Transverse colon (tissue), 4 donors: ENCODE measurements at regions not wholly inside any gene's neighbourhood (a gene's known extent, or its start where the extent isn't known, plus 50 kb on each side); places are given as distances from the start of the nearest gene placed in this dataset.

ENCODE experiments used
- DNase-seq: peaks from one replicate; pipeline ENCODE4 v3.0.0-alpha.2; 2019
- H3K27ac ChIP-seq, 4 donors: fragments of 200-600 bp; sonication (generic); 2 replicates each; pipeline ENCODE4 v1.5.1; 2016 to 2018; ENCODE audit warnings: inconsistent platforms in 4 of 4
- H3K27me3 ChIP-seq: fragments of 200-600 bp; sonication (generic); 2 replicates; pipeline ENCODE4 v1.5.1; 2017; ENCODE audit warnings: inconsistent platforms
- H3K36me3 ChIP-seq, 4 donors: fragments of 200-600 bp; sonication (generic); 2 replicates each; pipeline ENCODE4 v1.5.1; 2017 to 2019; ENCODE audit warnings: inconsistent platforms in 4 of 4
- H3K4me1 ChIP-seq, 4 donors: fragments of 200-600 bp; sonication (generic); 2 replicates each; pipeline ENCODE4 v1.5.1; 2017 to 2020; ENCODE audit warnings: inconsistent platforms in 4 of 4
- H3K4me3 ChIP-seq, 4 donors: fragments of 200-600 bp; sonication (generic); 1 replicate in 1 of 4; 2 replicates in 3 of 4; pipeline versions ENCODE4 v1.5.1 to v1.6.1; 2017 to 2019; ENCODE audit warnings: inconsistent platforms in 4 of 4
- H3K9me3 ChIP-seq, 2 donors: fragments of 200-600 bp; sonication (generic); 2 replicates each; pipeline ENCODE4 v1.5.1; 2017 to 2019; ENCODE audit warnings: inconsistent platforms in 2 of 2
- CTCF ChIP-seq, 5 experiments: fragments of 200-600 bp in 3 of 5; fragments of 450-650 bp in 2 of 5; sonication (generic) in 3 of 5; IDR thresholded peaks; 1 replicate in 2 of 5; 2 replicates in 3 of 5; pipeline ENCODE4 v1.5.1; 2016 to 2017; ENCODE audit warnings: antibody characterized with exemption in 5 of 5, inconsistent platforms in 3 of 5, mild to moderate bottlenecking in 2 of 5, moderate library complexity in 1 of 5
- EP300 ChIP-seq: sonication (generic); formaldehyde crosslinking; IDR thresholded peaks from one replicate; pipeline ENCODE4 v1.6.1; 2017; ENCODE audit warnings: antibody characterized with exemption, low read depth
- POLR2A ChIP-seq: fragments of 450-650 bp; IDR thresholded peaks from one replicate; pipeline ENCODE4 v1.6.1; 2016; ENCODE audit warnings: antibody characterized with exemption, mild to moderate bottlenecking, moderate library complexity
- POLR2AphosphoS5 ChIP-seq, 3 donors: sonication (generic); formaldehyde crosslinking; IDR thresholded peaks; one replicate each; pipeline ENCODE4 v1.6.1; 2016; ENCODE audit warnings: antibody characterized with exemption in 3 of 3
- WGBS, 2 donors: methylation state at CpG; one replicate each; pipeline ENCODE4 v1.1.5; 2018; ENCODE audit warnings: low coverage in 1 of 2; 5-methylcytosine and 5-hydroxymethylcytosine counted together
- in situ Hi-C, 4 donors: fragments of 200-750 bp; cut with MboI; loops; one replicate each; pipeline versions ENCODE4 v1.15.0 to v1.15.1; 2017; ENCODE audit warnings: low sequenced_read_pairs in 3 of 4, low pct_ligation_motif_present in 1 of 4, low pct_unique_long_range_greater_than_20kb in 1 of 4
- intact Hi-C: fragments of 100-400 bp; cut with DNase I; formaldehyde crosslinking; loops from one replicate; pipeline ENCODE4 v1.15.1; 2023; ENCODE audit warnings: low total_unique reads

- WGBS, 2 donors, result 85 to 88% methylated on average over 4 to 5 of the region's 5 CpGs
- intact Hi-C loops, result no loop called here
- Histone ChIP-seq H3K27me3 (no peaks in the 10 kb centered on the region), H3K9me3 (no peaks in the 10 kb centered on the region), H3K27ac (no peak overlapping the region), H3K4me1 (no peaks in the 10 kb centered on the region), H3K4me3 (no peak overlapping the region), H3K36me3 (no peaks in the 10 kb centered on the region)
- TF ChIP-seq POLR2A, result no peak
- no peak for TF ChIP-seq CTCF (IDR thresholded peaks at IDR 0.05)
- TF ChIP-seq EP300, result no peak
- no peak for TF ChIP-seq POLR2AphosphoS5 (IDR thresholded peaks at IDR 0.05)
- no peak for DNase-seq
- in situ Hi-C loops, result no loop called here
Measured at GRCh38 chr1:115426956-115427355, 88.9 kb upstream of the NGF start.

DNA sequence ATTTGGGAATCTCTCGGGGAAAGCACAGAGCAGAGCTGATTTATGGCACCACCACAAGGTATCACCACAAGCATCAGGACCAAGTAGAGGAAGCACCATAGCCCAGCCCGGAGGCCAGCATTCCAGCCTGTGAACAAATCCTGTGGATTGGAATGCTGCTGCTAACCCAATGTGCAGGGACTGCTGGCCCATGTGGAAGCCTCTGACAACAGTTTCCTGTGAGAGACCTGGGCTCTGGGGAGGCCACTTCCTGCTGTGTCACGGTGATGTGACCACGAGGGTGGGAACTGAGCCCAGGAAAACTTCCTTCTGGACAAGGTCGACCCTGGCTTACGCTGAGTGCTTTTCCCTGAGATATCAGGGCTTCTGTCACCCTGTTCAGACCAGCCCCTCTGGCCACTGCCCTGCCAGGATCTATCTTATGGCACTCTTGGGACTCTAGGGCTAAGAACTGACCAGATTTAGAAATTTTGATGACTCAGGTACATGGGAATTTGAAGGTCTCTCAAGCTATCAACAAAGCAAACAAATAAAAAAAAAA, 88.3 kb upstream of the NGF start:
- Histone ChIP-seq H3K4me1 (no peaks in the 10 kb centered on the region), H3K9me3 (no peaks in the 10 kb centered on the region), H3K4me3 (no peak overlapping the region), H3K36me3 (no peaks in the 10 kb centered on the region), H3K27ac (no peak overlapping the region), H3K27me3 (no peaks in the 10 kb centered on the region)
- TF ChIP-seq POLR2A, result no peak
- no peak for TF ChIP-seq EP300
- TF ChIP-seq CTCF (IDR thresholded peaks at IDR 0.05), result no peak
- no peak for TF ChIP-seq POLR2AphosphoS5 (IDR thresholded peaks at IDR 0.05)
- in situ Hi-C loops (no loop called here), intact Hi-C loops (no loop called here)
- DNase-seq, result no peak
- WGBS, 2 donors, result 64% methylated on average over 6 of the region's 6 CpGs; no CpG with 5 or more reads in 1 of the 2 donors

- Histone ChIP-seq H3K27ac (no peak overlapping the region), H3K27me3 (no peaks in the 10 kb centered on the region), H3K4me1 (no peaks in the 10 kb centered on the region), H3K4me3 (no peak overlapping the region), H3K9me3 (no peaks in the 10 kb centered on the region), H3K36me3 (no peaks in the 10 kb centered on the region)
- in situ Hi-C loops (no loop called here), intact Hi-C loops (no loop called here)
- TF ChIP-seq CTCF (IDR thresholded peaks at IDR 0.05) (no peak), EP300 (no peak), POLR2AphosphoS5 (IDR thresholded peaks at IDR 0.05) (no peak), POLR2A (no peak)
- WGBS, 2 donors, result 82 to 88% methylated on average over 5 of the region's 5 CpGs
- DNase-seq, result no peak
Measured at GRCh38 chr1:115425442-115425841, 87.4 kb upstream of the NGF start.

DNA sequence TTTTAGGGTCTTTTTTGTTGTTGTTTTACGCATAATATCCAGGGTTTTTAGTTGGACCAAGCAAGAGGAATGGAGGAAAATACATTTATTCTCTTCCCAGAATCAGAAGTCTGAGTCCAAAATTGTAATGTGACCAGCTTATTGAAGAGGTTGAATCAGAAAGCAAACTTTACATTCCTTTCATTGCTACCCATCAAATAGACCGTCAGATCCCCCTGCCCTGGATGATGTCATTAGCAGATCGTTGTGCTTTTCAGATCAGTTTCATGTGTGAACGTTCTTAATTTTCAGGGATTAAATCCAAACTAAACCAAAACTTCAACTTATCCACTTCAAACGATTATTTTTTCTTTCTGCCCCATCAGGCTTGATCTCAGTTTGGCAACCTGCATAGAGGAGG, 85.7 kb upstream of the NGF start:
- Histone ChIP-seq H3K9me3 (no peaks in the 10 kb centered on the region), H3K27ac (no peak overlapping the region), H3K27me3 (no peaks in the 10 kb centered on the region), H3K4me1 (no peaks in the 10 kb centered on the region), H3K36me3 (no peaks in the 10 kb centered on the region), H3K4me3 (no peak overlapping the region)
- WGBS, 2 donors, result 55 to 76% methylated on average over 2 to 5 of the region's 5 CpGs
- intact Hi-C loops (loop anchor here (1.0 kb wide), 1 partner anchor 37 kb away; no protein-coding TSS in a partner anchor), in situ Hi-C loops (no loop called here)
- no peak for DNase-seq
- no peak for TF ChIP-seq POLR2AphosphoS5 (IDR thresholded peaks at IDR 0.05)

- intact Hi-C loops (no loop called here), in situ Hi-C loops (no loop called here)
- Histone ChIP-seq H3K9me3 (no peaks in the 10 kb centered on the region), H3K36me3 (no peaks in the 10 kb centered on the region), H3K4me3 (no peak overlapping the region), H3K27me3 (no peaks in the 10 kb centered on the region), H3K4me1 (no peaks in the 10 kb centered on the region), H3K27ac (no peak overlapping the region)
- no peak for DNase-seq
- 56 to 100% methylated on average over 1 to 3 of the region's 3 CpGs for WGBS, 2 donors
- TF ChIP-seq CTCF (IDR thresholded peaks at IDR 0.05) (no peak), POLR2AphosphoS5 (IDR thresholded peaks at IDR 0.05) (no peak), POLR2A (no peak), EP300 (no peak)
Measured at GRCh38 chr1:115419571-115419970, 81.5 kb upstream of the NGF start.
